Heart left ventricle (tissue), 16 donors: ENCODE measurements at regions not wholly inside any gene's neighbourhood (a gene's known extent, or its start where the extent isn't known, plus 50 kb on each side); places are given as distances from the start of the nearest gene placed in this dataset.

Experiments used
- ATAC-seq, 4 donors: fragments of 200-7000 bp; cut with Tn5 transposase; one replicate each; pipeline ENCODE4 v1.9.1; 2020 to 2022; ENCODE audit warnings: moderate library complexity in 4 of 4, mild to moderate bottlenecking in 3 of 4, moderate number of reproducible peaks in 1 of 4
- DNase-seq, 5 donors: peaks; one replicate each; pipeline ENCODE4 v3.0.0-alpha.2; 2020
- H3K27ac ChIP-seq, 12 donors: fragments of 200-600 bp; sonication (generic) in 4 of 12; one replicate each; pipeline versions ENCODE4 v1.5.0 to v1.8.0; 2016 to 2022; ENCODE audit warnings: mild to moderate bottlenecking in 2 of 12
- H3K27me3 ChIP-seq, 9 donors: fragments of 200-600 bp; sonication (generic) in 2 of 9; one replicate each; pipeline versions ENCODE4 v1.5.1 to v1.8.0; 2016 to 2022; ENCODE audit warnings: mild to moderate bottlenecking in 3 of 9
- H3K36me3 ChIP-seq, 9 donors: fragments of 200-600 bp; sonication (generic) in 2 of 9; one replicate each; pipeline versions ENCODE4 v1.5.0 to v1.8.0; 2018 to 2022; ENCODE audit warnings: mild to moderate bottlenecking in 2 of 9
- H3K4me1 ChIP-seq, 12 donors: fragments of 200-600 bp; sonication (generic) in 4 of 12; one replicate each; pipeline versions ENCODE4 v1.5.0 to v1.8.0; 2016 to 2022; ENCODE audit warnings: mild to moderate bottlenecking in 3 of 12
- H3K4me3 ChIP-seq, 12 donors: fragments of 200-600 bp; sonication (generic) in 4 of 12; one replicate each; pipeline versions ENCODE4 v1.5.0 to v1.8.0; 2017 to 2022; ENCODE audit warnings: mild to moderate bottlenecking in 9 of 12, moderate library complexity in 4 of 12
- H3K9me3 ChIP-seq, 12 donors: fragments of 200-600 bp; sonication (generic) in 4 of 12; one replicate each; pipeline versions ENCODE4 v1.5.0 to v1.8.0; 2016 to 2022; ENCODE audit warnings: mild to moderate bottlenecking in 1 of 12
- CTCF ChIP-seq, 12 donors: fragments of 200-600 bp; sonication (generic) in 4 of 12; IDR thresholded peaks; one replicate each; pipeline versions ENCODE4 v1.5.0 to v1.8.0; 2018 to 2022; ENCODE audit warnings: antibody characterized with exemption in 12 of 12, mild to moderate bottlenecking in 5 of 12
- POLR2A ChIP-seq, 2 donors: fragments of 450-650 bp; IDR thresholded peaks; one replicate each; pipeline ENCODE4 v1.6.1; 2017; ENCODE audit warnings: antibody characterized with exemption in 2 of 2, mild to moderate bottlenecking in 2 of 2, moderate library complexity in 2 of 2
- WGBS, 4 donors: extraction: QIAGEN DNeasy Blood & Tissue Kit in 2 of 4; methylation state at CpG; one replicate each; pipeline versions ENCODE4 v1.1.5 to v1.1.7; 2013 to 2018; 5-methylcytosine and 5-hydroxymethylcytosine counted together
- intact Hi-C, 10 donors: fragments of 100-400 bp; cut with DNase I; formaldehyde crosslinking; loops; one replicate each; pipeline versions ENCODE4 v1.11.1 to v1.14.2; 2022
- donor health status: ischemic (EF 13 %, LVEDD 7.1; RV severe dilation, severe dysfunction).
- donor health status: healthy with polysubstance abuse.
- donor health status: DM: no; HTN: yes; CAD: no.
- donor health status: DM: no; HTN: no; CAD: no.
- donor health status: ischemic (EF 25% LVEDD 6.9; RV normal size, moderate dysfunction).
- donor health status: ischemic (EF 25% LVEDD 5.7; RV mildly dilated, moderate dysfunction).
- donor health status: healthy.
- donor health status: DM: yes; HTN: yes; CAD: no.
- donor health status: ischemic (EF 35%, LVEDD 5.7; RV mildly dilated, moderate dysfunction).
- donor health status: nonischemic (EF 11% LVEDD 7.7; RV severe dilation, severe dysfunction).
- donor health status: DM: yes; HTN: yes; CAD: no.
- donor health status: PGD.
- donor health status: ischemic (EF 29% LVEDD 5.4; RV normal size, mild dysfunction).
- donor health status: nonischemic (EF 23%, LVEDD 6.1; RV moderate dilation, normal function).

- no peak for ATAC-seq
- Histone ChIP-seq H3K27ac (no peak overlapping the region), H3K4me1 (no peaks in the 10 kb centered on the region), H3K27me3 (no peaks in the 10 kb centered on the region), H3K36me3 (no peaks in the 10 kb centered on the region), H3K4me3 (no peak overlapping the region), H3K9me3 (peaks cover 0 to 19% (median 0%) of the 10 kb centered on the region in 12 donors)
- intact Hi-C loops = no loop called here
- no peak for DNase-seq
- no peak for TF ChIP-seq POLR2A (IDR thresholded peaks at IDR 0.05)
- no peak for TF ChIP-seq CTCF (IDR thresholded peaks at IDR 0.05)
- WGBS, 4 donors = 77 to 82% (median 80%) methylated on average over 2 of the region's 2 CpGs
Measured at GRCh38 chr16:51713502-51713901, 562.4 kb upstream of the SALL1 start.

- Histone ChIP-seq H3K27me3 (no peaks in the 10 kb centered on the region), H3K4me1 (no peaks in the 10 kb centered on the region), H3K36me3 (no peaks in the 10 kb centered on the region), H3K4me3 (no peak overlapping the region), H3K9me3 (peaks cover 0 to 22% (median under 1%) of the 10 kb centered on the region in 12 donors), H3K27ac (no peak overlapping the region)
- TF ChIP-seq POLR2A (IDR thresholded peaks at IDR 0.05) (no peak), CTCF (IDR thresholded peaks at IDR 0.05) (no peak)
- WGBS, 4 donors = 74 to 92% (median 89%) methylated on average over 2 of the region's 2 CpGs
- intact Hi-C loops = no loop called here
- ATAC-seq (no peak), DNase-seq (no peak)
Measured at GRCh38 chr16:51710905-51711563, 560.0 kb upstream of the SALL1 start.

GRCh38 chr16:51710186-51710585, 559.1 kb upstream of the SALL1 start:
- Histone ChIP-seq H3K4me3 (no peak overlapping the region), H3K36me3 (no peaks in the 10 kb centered on the region), H3K27ac (no peak overlapping the region), H3K9me3 (peaks cover 0 to 27% (median 4%) of the 10 kb centered on the region in 12 donors), H3K27me3 (no peaks in the 10 kb centered on the region), H3K4me1 (no peaks in the 10 kb centered on the region)
- intact Hi-C loops = no loop called here
- WGBS, 4 donors = 77 to 86% (median 82%) methylated on average over 10 of the region's 10 CpGs
- no peak for DNase-seq
- no peak for TF ChIP-seq CTCF (IDR thresholded peaks at IDR 0.05)
- TF ChIP-seq POLR2A (IDR thresholded peaks at IDR 0.05) = no peak
- no peak for ATAC-seq

- no peak for DNase-seq
Measured at GRCh38 chr16:51708861-51709260, 557.8 kb upstream of the SALL1 start.

More at GRCh38 chr16:51708861-51709260, 557.8 kb upstream of the SALL1 start:
- Histone ChIP-seq H3K9me3 (peaks cover 0 to 24% (median 9%) of the 10 kb centered on the region in 12 donors), H3K36me3 (no peaks in the 10 kb centered on the region), H3K27ac (no peak overlapping the region), H3K4me3 (no peak overlapping the region), H3K4me1 (no peaks in the 10 kb centered on the region), H3K27me3 (no peaks in the 10 kb centered on the region)
- no peak for ATAC-seq
- 46 to 58% (median 51%) methylated on average over 4 of the region's 4 CpGs for WGBS, 4 donors
- intact Hi-C loops = no loop called here
- TF ChIP-seq CTCF (IDR thresholded peaks at IDR 0.05) (no peak), POLR2A (IDR thresholded peaks at IDR 0.05) (no peak)
